OCI-LY3 (cell line): ENCODE measurements at regions not wholly inside any gene's neighbourhood (a gene's known extent, or its start where the extent isn't known, plus 50 kb on each side); places are given as distances from the start of the nearest gene placed in this dataset.

Experiments
- EZH2phosphoT487 ChIP-seq: fragments of 200-600 bp; shearing (Covaris generic); IDR thresholded peaks from 2 replicates; pipeline ENCODE4 v1.6.1; 2018; ENCODE audit warnings: antibody characterized with exemption, mixed run types, low read depth
- TF ChIP-seq, protein P1 (sequence below): fragments of 200-600, 300-600 bp; sonication (generic); IDR thresholded peaks from 2 replicates; pipeline ENCODE4 v1.5.1; 2014; ENCODE audit warnings: antibody characterized with exemption, low read length, low read depth

DNA sequence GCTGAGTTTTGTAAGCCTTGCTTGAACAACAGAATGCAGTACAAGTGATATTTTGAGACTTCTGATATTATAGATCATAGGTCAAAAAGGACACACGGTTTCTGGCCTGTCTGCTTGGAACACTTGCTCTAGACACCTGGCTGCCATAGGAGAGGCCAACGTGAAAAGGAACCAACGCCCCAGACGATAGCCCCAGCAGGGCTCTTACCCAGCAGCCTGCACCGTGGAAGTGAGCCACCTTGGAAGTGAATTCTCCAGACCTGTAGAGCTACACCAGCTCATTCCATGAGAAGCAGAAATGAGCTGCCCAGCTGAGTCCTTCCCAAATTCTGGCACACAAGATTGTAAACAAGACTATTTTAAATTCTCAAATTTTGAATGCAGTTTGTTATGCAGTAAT is 323.1 kb downstream of the FBXO8 start:
- TF ChIP-seq, protein P1, sequence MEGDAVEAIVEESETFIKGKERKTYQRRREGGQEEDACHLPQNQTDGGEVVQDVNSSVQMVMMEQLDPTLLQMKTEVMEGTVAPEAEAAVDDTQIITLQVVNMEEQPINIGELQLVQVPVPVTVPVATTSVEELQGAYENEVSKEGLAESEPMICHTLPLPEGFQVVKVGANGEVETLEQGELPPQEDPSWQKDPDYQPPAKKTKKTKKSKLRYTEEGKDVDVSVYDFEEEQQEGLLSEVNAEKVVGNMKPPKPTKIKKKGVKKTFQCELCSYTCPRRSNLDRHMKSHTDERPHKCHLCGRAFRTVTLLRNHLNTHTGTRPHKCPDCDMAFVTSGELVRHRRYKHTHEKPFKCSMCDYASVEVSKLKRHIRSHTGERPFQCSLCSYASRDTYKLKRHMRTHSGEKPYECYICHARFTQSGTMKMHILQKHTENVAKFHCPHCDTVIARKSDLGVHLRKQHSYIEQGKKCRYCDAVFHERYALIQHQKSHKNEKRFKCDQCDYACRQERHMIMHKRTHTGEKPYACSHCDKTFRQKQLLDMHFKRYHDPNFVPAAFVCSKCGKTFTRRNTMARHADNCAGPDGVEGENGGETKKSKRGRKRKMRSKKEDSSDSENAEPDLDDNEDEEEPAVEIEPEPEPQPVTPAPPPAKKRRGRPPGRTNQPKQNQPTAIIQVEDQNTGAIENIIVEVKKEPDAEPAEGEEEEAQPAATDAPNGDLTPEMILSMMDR = no peak
- no peak for TF ChIP-seq EZH2phosphoT487
